HCT116 (cell line): ENCODE measurements at regions not wholly inside any gene's neighbourhood (a gene's known extent, or its start where the extent isn't known, plus 50 kb on each side); places are given as distances from the start of the nearest gene placed in this dataset.

Experiments used
- ATAC-seq: fragments of 200-7000 bp; cut with Tn5 transposase; 2 replicates; pipeline ENCODE4 v1.9.1; 2020; ENCODE audit warnings: mild to moderate bottlenecking, moderate library complexity
- BruUV-seq: library from RNA; stranded (reverse); fragments of 400-500 nt; replicated peaks from 2 replicates; lab custom pipeline; 2021; lab: Mats Ljungman, UMichigan
- CTCF ChIA-PET: fragments of 300-600 bp; sonication (Branson Sonifier 250); formaldehyde crosslinking; loops from one replicate; lab custom pipeline; 2021; ENCODE audit warnings: antibody characterized with exemption; lab: Charles Lee
- POLR2A ChIA-PET: fragments of 300-600, 350-600 bp; sonication (Branson Sonifier 250); formaldehyde crosslinking; loops from one replicate; lab custom pipeline; 2021; ENCODE audit warnings: antibody characterized with exemption; lab: Charles Lee
- RAD21 ChIA-PET, 2 experiments: fragments of 300-600 bp; sonication (Branson Sonifier 250); formaldehyde crosslinking; loops; one replicate each; lab custom pipeline; 2023; ENCODE audit warnings: low total read pairs in 2 of 2; ENCODE audit not compliant: uncharacterized antibody in 2 of 2, unreplicated experiment in 2 of 2, low non-redundant PET in 1 of 2; lab: Charles Lee
- DNase-seq: peaks from one replicate; pipeline ENCODE4 v3.0.0-alpha.2; 2010; ENCODE audit warnings: low read depth, low spot score
- H2AFZ ChIP-seq: fragments of 200-600 bp; shearing (Covaris generic), sonication (generic); 2 replicates; pipeline ENCODE4 v1.6.1; 2017; ENCODE audit warnings: low read depth, mixed run types, mixed read lengths, antibody characterized with exemption, low read length; ENCODE audit not compliant: poor library complexity, severe bottlenecking
- H3K27ac ChIP-seq: 2 replicates; pipeline ENCODE4 v1.5.1; 2012; ENCODE audit warnings: low read depth, low read length
- H3K27me3 ChIP-seq: fragments of 200-600 bp; sonication (generic); 2 replicates; pipeline ENCODE4 v1.6.1; 2016; ENCODE audit warnings: mixed run types, low read length, mixed read lengths; ENCODE audit not compliant: insufficient read depth
- H3K36me3 ChIP-seq, 2 experiments: fragments of 200-500 bp in 1 of 2; fragments of 200-600 bp in 1 of 2; sonication (Bioruptor generic) in 1 of 2; sonication (generic) in 1 of 2; 2 replicates each; pipeline versions ENCODE4 v1.5.1 to v1.6.1; 2014 to 2016; ENCODE audit warnings: low read length in 2 of 2, inconsistent platforms in 1 of 2, mixed read lengths in 1 of 2, mixed run types in 1 of 2; ENCODE audit not compliant: insufficient read depth in 2 of 2, control insufficient read depth in 1 of 2
- H3K4me1 ChIP-seq, 2 experiments: fragments of 200-600 bp in 1 of 2; sonication (generic) in 1 of 2; 2 replicates each; pipeline versions ENCODE4 v1.5.1 to v1.6.1; 2012 to 2017; ENCODE audit warnings: low read length in 2 of 2, inconsistent platforms in 1 of 2, mild to moderate bottlenecking in 1 of 2, mixed read lengths in 1 of 2, mixed run types in 1 of 2, moderate library complexity in 1 of 2; ENCODE audit not compliant: insufficient read depth in 2 of 2, control insufficient read depth in 1 of 2
- H3K4me2 ChIP-seq: fragments of 200-600 bp; sonication (generic); 2 replicates; pipeline ENCODE4 v1.6.1; 2017; ENCODE audit warnings: mixed run types, low read length, mixed read lengths
- H3K4me3 ChIP-seq, 2 experiments: fragments of 200-600 bp in 1 of 2; sonication (generic) in 1 of 2; replicated peaks in 1 of 2; 2 replicates each; pipeline ENCODE4 v1.5.1; 2011 to 2016; ENCODE audit warnings: low read length in 2 of 2, control low read depth in 1 of 2, low read depth in 1 of 2, mild to moderate bottlenecking in 1 of 2, mixed read lengths in 1 of 2, mixed run types in 1 of 2
- H3K79me2 ChIP-seq: fragments of 200-600 bp; sonication (generic); 2 replicates; pipeline ENCODE4 v1.6.1; 2017; ENCODE audit warnings: mild to moderate bottlenecking, mixed run types, low read length, moderate library complexity, mixed read lengths; ENCODE audit not compliant: insufficient read depth
- H3K9ac ChIP-seq: fragments of 200-600 bp; sonication (generic); 2 replicates; pipeline ENCODE4 v1.6.1; 2016; ENCODE audit warnings: low read length, mixed read lengths
- H3K9me2 ChIP-seq: fragments of 200-600 bp; sonication (generic), shearing (Covaris generic); 2 replicates; pipeline ENCODE4 v1.6.1; 2017; ENCODE audit warnings: mixed run types, mild to moderate bottlenecking, moderate library complexity; ENCODE audit not compliant: insufficient read depth
- H3K9me3 ChIP-seq, 2 experiments: fragments of 200-500 bp in 1 of 2; fragments of 200-600 bp in 1 of 2; sonication (Bioruptor generic) in 1 of 2; sonication (generic) in 1 of 2; 2 replicates each; pipeline ENCODE4 v1.6.1; 2014 to 2017; ENCODE audit warnings: low read length in 2 of 2, mixed read lengths in 2 of 2, inconsistent platforms in 1 of 2, low read depth in 1 of 2, mild to moderate bottlenecking in 1 of 2, mixed run types in 1 of 2, moderate library complexity in 1 of 2; ENCODE audit not compliant: control insufficient read depth in 1 of 2, insufficient read depth in 1 of 2
- H4K20me1 ChIP-seq: fragments of 200-600 bp; sonication (generic), shearing (Covaris generic); 2 replicates; pipeline ENCODE4 v1.6.1; 2017; ENCODE audit warnings: mixed run types, mild to moderate bottlenecking, moderate library complexity; ENCODE audit not compliant: insufficient read depth
- ATF3 ChIP-seq: IDR thresholded peaks from 2 replicates; pipeline ENCODE4 v1.6.1; 2012
- CBX3 ChIP-seq: IDR thresholded peaks from 2 replicates; pipeline ENCODE4 v1.6.1; 2012; ENCODE audit warnings: low read depth
- CEBPB ChIP-seq: IDR thresholded peaks from 2 replicates; pipeline ENCODE4 v1.6.1; 2012; ENCODE audit warnings: low read depth
- CTCF ChIP-seq, 3 experiments: fragments of 200-600 bp in 1 of 3; sonication (generic) in 1 of 3; IDR thresholded peaks in 2 of 3; conservative IDR thresholded peaks in 1 of 3; 2 replicates each; pipeline ENCODE4 v1.5.1; 2012 to 2017; ENCODE audit warnings: low read depth in 2 of 3, low read length in 2 of 3, antibody characterized with exemption in 1 of 3, borderline replicate concordance in 1 of 3, control low read depth in 1 of 3, mild to moderate bottlenecking in 1 of 3, mixed read lengths in 1 of 3, mixed run types in 1 of 3, moderate library complexity in 1 of 3; ENCODE audit not compliant: insufficient read depth in 1 of 3
- EGR1 ChIP-seq: IDR thresholded peaks from 2 replicates; pipeline ENCODE4 v1.6.1; 2012; ENCODE audit warnings: low read depth
- ELF1 ChIP-seq: IDR thresholded peaks from 2 replicates; pipeline ENCODE4 v1.6.1; 2012; ENCODE audit warnings: low read depth, borderline replicate concordance
- EZH2 ChIP-seq: fragments of 200-600 bp; sonication (generic); IDR thresholded peaks from 2 replicates; pipeline ENCODE4 v1.6.1; 2017; ENCODE audit warnings: antibody characterized with exemption, mixed run types
- EZH2phosphoT487 ChIP-seq: fragments of 200-600 bp; IDR thresholded peaks from 2 replicates; pipeline ENCODE4 v1.6.1; 2018; ENCODE audit warnings: antibody characterized with exemption, borderline replicate concordance
- FOSL1 ChIP-seq: IDR thresholded peaks from 2 replicates; pipeline ENCODE4 v1.6.1; 2012; ENCODE audit warnings: low read depth
- JUND ChIP-seq: IDR thresholded peaks from 2 replicates; pipeline ENCODE4 v1.6.1; 2012
- POLR2A ChIP-seq: IDR thresholded peaks from 2 replicates; pipeline ENCODE4 v1.7.0; 2011; ENCODE audit warnings: borderline replicate concordance; ENCODE audit not compliant: insufficient read depth, insufficient read length; ENCODE audit errors: extremely low read depth
- POLR2AphosphoS5 ChIP-seq: IDR thresholded peaks from 2 replicates; pipeline ENCODE4 v1.6.1; 2011; ENCODE audit warnings: mild to moderate bottlenecking, low read depth, low read length, moderate library complexity
- RAD21 ChIP-seq: IDR thresholded peaks from 2 replicates; pipeline ENCODE4 v1.6.1; 2012; ENCODE audit warnings: low read depth, mild to moderate bottlenecking
- SIN3A ChIP-seq: IDR thresholded peaks from 2 replicates; pipeline ENCODE4 v1.6.1; 2012; ENCODE audit warnings: low read depth
- SP1 ChIP-seq: IDR thresholded peaks from 2 replicates; pipeline ENCODE4 v1.6.1; 2012; ENCODE audit warnings: low read depth
- SRF ChIP-seq: IDR thresholded peaks from 2 replicates; pipeline ENCODE4 v1.6.1; 2012; ENCODE audit warnings: low read depth
- TCF7L2 ChIP-seq: IDR thresholded peaks from 2 replicates; pipeline ENCODE4 v1.7.0; 2011; ENCODE audit warnings: borderline replicate concordance, inconsistent platforms; ENCODE audit not compliant: insufficient read depth, insufficient read length; ENCODE audit errors: extremely low read depth
- YY1 ChIP-seq: IDR thresholded peaks from 2 replicates; pipeline ENCODE4 v1.6.1; 2011; ENCODE audit warnings: low read length, low read depth, moderate library complexity, mild to moderate bottlenecking; ENCODE audit not compliant: insufficient replicate concordance; ENCODE audit errors: extremely low read depth
- ZFX ChIP-seq: fragments of 450-650 bp; IDR thresholded peaks from 2 replicates; pipeline ENCODE4 v1.6.1; 2017
- ZNF274 ChIP-seq: fragments of 200-500 bp; sonication (Bioruptor generic); IDR thresholded peaks from 2 replicates; pipeline ENCODE4 v1.6.1; 2014; ENCODE audit warnings: mild to moderate bottlenecking, low read depth, low read length, inconsistent platforms
- intact Hi-C: fragments of 100-400 bp; cut with micrococcal nuclease; formaldehyde crosslinking; loops from 2 replicates; pipeline ENCODE4 v1.10.0; 2022

GRCh38 chr12:88737838-88738472, 157.7 kb upstream of the KITLG start:
- DNase-seq: no peak
- H2AFZ ChIP-seq: no peak overlapping the region

More at GRCh38 chr12:88737838-88738472, 157.7 kb upstream of the KITLG start:
- no peaks in the 10 kb centered on the region for H3K36me3 ChIP-seq
- intact Hi-C loops: no loop called here
- ChIA-PET POLR2A (no interaction called here), CTCF (no interaction called here), RAD21 (no interaction called here)
- no peaks in the 10 kb centered on the region for H3K9me3 ChIP-seq
- no TSS peak for BruUV-seq
- no peak overlapping the region for H3K4me2 ChIP-seq
- no peak overlapping the region for H3K9ac ChIP-seq
- H3K4me3 ChIP-seq: no peak overlapping the region
- ATAC-seq: no peak
- no peaks in the 10 kb centered on the region for H3K79me2 ChIP-seq
- H3K9me2 ChIP-seq: no peaks in the 10 kb centered on the region
- H3K4me1 ChIP-seq: no peaks in the 10 kb centered on the region
- no peak overlapping the region for H3K27ac ChIP-seq
- TF ChIP-seq TCF7L2 (no peak), SIN3A (no peak), SRF (no peak), EZH2 (no peak), EGR1 (no peak), POLR2A (no peak), ZNF274 (no peak), SP1 (no peak), CEBPB (no peak), ATF3 (no peak), RAD21 (no peak), CTCF (IDR thresholded peaks at IDR 0.05 in 2 of 3, conservative IDR thresholded peaks at IDR 0.05 in 1 of 3; ENCODE audit: borderline replicate concordance in 1 of 3, insufficient read depth in 1 of 3, low read depth in 2 of 3, low read length in 2 of 3) (no peak), YY1 (no peak), CBX3 (no peak), POLR2AphosphoS5 (no peak), FOSL1 (no peak), JUND (no peak), ZFX (no peak), EZH2phosphoT487 (no peak), ELF1 (no peak)
- no peaks in the 10 kb centered on the region for H3K27me3 ChIP-seq
- no peaks in the 10 kb centered on the region for H4K20me1 ChIP-seq
